Upper lobe of left lung (tissue), 6 donors: ENCODE measurements at regions not wholly inside any gene's neighbourhood (a gene's known extent, or its start where the extent isn't known, plus 50 kb on each side); places are given as distances from the start of the nearest gene placed in this dataset.

Experiments
- ATAC-seq, 2 donors: fragments of 200-7000 bp; cut with Tn5 transposase; one replicate each; pipeline ENCODE4 v1.9.1; 2022; ENCODE audit warnings: mild to moderate bottlenecking in 2 of 2, moderate library complexity in 2 of 2; ENCODE audit not compliant: low FRiP score in 2 of 2
- DNase-seq, 2 donors: peaks; one replicate each; pipeline ENCODE4 v3.0.0-alpha.2; 2019 to 2020
- H3K27ac ChIP-seq, 4 donors: fragments of 200-600 bp; sonication (generic); one replicate each; pipeline ENCODE4 v1.5.1; 2016 to 2019
- H3K27me3 ChIP-seq, 4 donors: fragments of 200-600 bp; sonication (generic); one replicate each; pipeline ENCODE4 v1.5.1; 2017 to 2019
- H3K36me3 ChIP-seq, 4 donors: fragments of 200-600 bp; sonication (generic); one replicate each; pipeline ENCODE4 v1.5.1; 2016 to 2019
- H3K4me1 ChIP-seq, 4 donors: fragments of 200-600 bp; sonication (generic); one replicate each; pipeline ENCODE4 v1.5.1; 2018 to 2019
- H3K4me3 ChIP-seq, 4 donors: fragments of 200-600 bp; sonication (generic); one replicate each; pipeline ENCODE4 v1.5.1; 2017 to 2019; ENCODE audit warnings: mild to moderate bottlenecking in 2 of 4, moderate library complexity in 1 of 4
- H3K9me3 ChIP-seq, 4 donors: fragments of 200-600 bp; sonication (generic); one replicate each; pipeline ENCODE4 v1.5.1; 2018 to 2019
- CTCF ChIP-seq, 6 experiments: fragments of 450-650 bp in 4 of 6; fragments of 200-600 bp in 2 of 6; sonication (generic) in 2 of 6; IDR thresholded peaks; one replicate each; pipeline ENCODE4 v1.5.1; 2016 to 2019; ENCODE audit warnings: antibody characterized with exemption in 6 of 6
- EP300 ChIP-seq, 4 donors: sonication (generic); formaldehyde crosslinking; IDR thresholded peaks; one replicate each; pipeline ENCODE4 v1.5.1; 2017; ENCODE audit warnings: antibody characterized with exemption in 4 of 4, control low read depth in 2 of 4
- POLR2A ChIP-seq, 4 donors: fragments of 450-650 bp; IDR thresholded peaks; one replicate each; pipeline ENCODE4 v1.5.1; 2016 to 2017; ENCODE audit warnings: antibody characterized with exemption in 4 of 4, mild to moderate bottlenecking in 2 of 4
- POLR2AphosphoS5 ChIP-seq, 2 donors: sonication (generic); formaldehyde crosslinking; IDR thresholded peaks; one replicate each; pipeline ENCODE4 v1.5.1; 2017; ENCODE audit warnings: antibody characterized with exemption in 2 of 2
- WGBS, 2 donors: methylation state at CpG; one replicate each; pipeline ENCODE4 v1.1.5; 2017 to 2018; 5-methylcytosine and 5-hydroxymethylcytosine counted together
- donor health status: DM: no; HTN: no; CAD: no; lungs with moderate emphysema.
- donor health status: DM: no; HTN: yes; CAD: no; lungs with severe emphysema.

GRCh38 chr4:52195869-52196268 lies 144.8 kb downstream of the SPATA18 start:
- H3K36me3 ChIP-seq, result no peaks in the 10 kb centered on the region
- H3K27me3 ChIP-seq, result no peaks in the 10 kb centered on the region
- WGBS, 2 donors, result 79 to 85% methylated on average over 5 of the region's 5 CpGs
- ATAC-seq (no peak), DNase-seq (no peak)
- H3K27ac ChIP-seq, result no peak overlapping the region
- H3K4me3 ChIP-seq, result no peak overlapping the region
- no peaks in the 10 kb centered on the region for H3K9me3 ChIP-seq
- no peaks in the 10 kb centered on the region for H3K4me1 ChIP-seq
- no peak for TF ChIP-seq EP300 (IDR thresholded peaks at IDR 0.05)
- no peak for TF ChIP-seq POLR2A (IDR thresholded peaks at IDR 0.05)
- no peak for TF ChIP-seq POLR2AphosphoS5 (IDR thresholded peaks at IDR 0.05)
- TF ChIP-seq CTCF (IDR thresholded peaks at IDR 0.05), result no peak

- Histone ChIP-seq H3K9me3 (no peaks in the 10 kb centered on the region), H3K36me3 (no peaks in the 10 kb centered on the region), H3K4me1 (no peaks in the 10 kb centered on the region), H3K27me3 (no peaks in the 10 kb centered on the region), H3K4me3 (no peak overlapping the region), H3K27ac (no peak overlapping the region)
- no peak for TF ChIP-seq POLR2AphosphoS5 (IDR thresholded peaks at IDR 0.05)
- TF ChIP-seq EP300 (IDR thresholded peaks at IDR 0.05), result no peak
- TF ChIP-seq CTCF (IDR thresholded peaks at IDR 0.05), result no peak
- no peak for TF ChIP-seq POLR2A (IDR thresholded peaks at IDR 0.05)
- DNase-seq (no peak), ATAC-seq (no peak)
- WGBS, 2 donors, result 63 to 65% methylated on average over 1 of the region's 1 CpG
Measured at GRCh38 chr4:52196606-52197130, 145.6 kb downstream of the SPATA18 start.

- Histone ChIP-seq H3K27ac (no peak overlapping the region), H3K9me3 (no peaks in the 10 kb centered on the region), H3K4me3 (no peak overlapping the region), H3K27me3 (no peaks in the 10 kb centered on the region), H3K36me3 (no peaks in the 10 kb centered on the region), H3K4me1 (no peaks in the 10 kb centered on the region)
- no peak for DNase-seq
- ATAC-seq, result no peak
- 60 to 67% methylated on average over 2 of the region's 2 CpGs for WGBS, 2 donors
- no peak for TF ChIP-seq POLR2A (IDR thresholded peaks at IDR 0.05)
- no peak for TF ChIP-seq POLR2AphosphoS5 (IDR thresholded peaks at IDR 0.05)
- no peak for TF ChIP-seq EP300 (IDR thresholded peaks at IDR 0.05)
- TF ChIP-seq CTCF (IDR thresholded peaks at IDR 0.05), result no peak
Measured at GRCh38 chr4:52197306-52197705, 146.2 kb downstream of the SPATA18 start.

GRCh38 chr4:52198294-52198693 lies 147.2 kb downstream of the SPATA18 start:
- Histone ChIP-seq H3K27ac (no peak overlapping the region), H3K9me3 (no peaks in the 10 kb centered on the region), H3K4me3 (no peak overlapping the region), H3K4me1 (no peaks in the 10 kb centered on the region), H3K27me3 (no peaks in the 10 kb centered on the region), H3K36me3 (no peaks in the 10 kb centered on the region)
- DNase-seq (no peak), ATAC-seq (no peak)
- TF ChIP-seq POLR2AphosphoS5 (IDR thresholded peaks at IDR 0.05), result no peak
- no peak for TF ChIP-seq CTCF (IDR thresholded peaks at IDR 0.05)
- no peak for TF ChIP-seq POLR2A (IDR thresholded peaks at IDR 0.05)
- TF ChIP-seq EP300 (IDR thresholded peaks at IDR 0.05), result no peak

GRCh38 chr4:52199574-52200338 lies 148.7 kb downstream of the SPATA18 start:
- Histone ChIP-seq H3K4me3 (no peak overlapping the region), H3K27me3 (no peaks in the 10 kb centered on the region), H3K27ac (no peak overlapping the region), H3K36me3 (no peaks in the 10 kb centered on the region), H3K4me1 (no peaks in the 10 kb centered on the region), H3K9me3 (no peaks in the 10 kb centered on the region)
- ATAC-seq (no peak), DNase-seq (no peak)
- 77 to 95% methylated on average over 2 to 3 of the region's 3 CpGs for WGBS, 2 donors
- TF ChIP-seq CTCF (IDR thresholded peaks at IDR 0.05), result no peak
- no peak for TF ChIP-seq POLR2AphosphoS5 (IDR thresholded peaks at IDR 0.05)
- no peak for TF ChIP-seq EP300 (IDR thresholded peaks at IDR 0.05)
- TF ChIP-seq POLR2A (IDR thresholded peaks at IDR 0.05), result no peak
